ENCODE measurements at regions not wholly inside any gene's neighbourhood (a gene's known extent, or its start where the extent isn't known, plus 50 kb on each side); places are given as distances from the start of the nearest gene placed in this dataset.

- no peak overlapping the region for H3K4me3 ChIP-seq
- intact Hi-C loops (cut with micrococcal nuclease) = no loop called here
- H3K27ac ChIP-seq (replicated peaks) = no peak overlapping the region
- H3K4me1 ChIP-seq = no peaks in the 10 kb centered on the region
- DNase-seq = no peak
- H3K36me3 ChIP-seq = no peaks in the 10 kb centered on the region
- no peaks in the 10 kb centered on the region for H3K27me3 ChIP-seq (ENCODE audit: low read depth)
- H3K9me3 ChIP-seq (replicated peaks) = peaks cover 14% of the 10 kb centered on the region
- TF ChIP-seq, protein P1, sequence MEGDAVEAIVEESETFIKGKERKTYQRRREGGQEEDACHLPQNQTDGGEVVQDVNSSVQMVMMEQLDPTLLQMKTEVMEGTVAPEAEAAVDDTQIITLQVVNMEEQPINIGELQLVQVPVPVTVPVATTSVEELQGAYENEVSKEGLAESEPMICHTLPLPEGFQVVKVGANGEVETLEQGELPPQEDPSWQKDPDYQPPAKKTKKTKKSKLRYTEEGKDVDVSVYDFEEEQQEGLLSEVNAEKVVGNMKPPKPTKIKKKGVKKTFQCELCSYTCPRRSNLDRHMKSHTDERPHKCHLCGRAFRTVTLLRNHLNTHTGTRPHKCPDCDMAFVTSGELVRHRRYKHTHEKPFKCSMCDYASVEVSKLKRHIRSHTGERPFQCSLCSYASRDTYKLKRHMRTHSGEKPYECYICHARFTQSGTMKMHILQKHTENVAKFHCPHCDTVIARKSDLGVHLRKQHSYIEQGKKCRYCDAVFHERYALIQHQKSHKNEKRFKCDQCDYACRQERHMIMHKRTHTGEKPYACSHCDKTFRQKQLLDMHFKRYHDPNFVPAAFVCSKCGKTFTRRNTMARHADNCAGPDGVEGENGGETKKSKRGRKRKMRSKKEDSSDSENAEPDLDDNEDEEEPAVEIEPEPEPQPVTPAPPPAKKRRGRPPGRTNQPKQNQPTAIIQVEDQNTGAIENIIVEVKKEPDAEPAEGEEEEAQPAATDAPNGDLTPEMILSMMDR (IDR thresholded peaks at IDR 0.05; ENCODE audit: borderline replicate concordance) = no peak
These were observed 460.4 kb downstream of the RAPGEF2 start for GRCh38 chr4:159563257-159563656.

DNA sequence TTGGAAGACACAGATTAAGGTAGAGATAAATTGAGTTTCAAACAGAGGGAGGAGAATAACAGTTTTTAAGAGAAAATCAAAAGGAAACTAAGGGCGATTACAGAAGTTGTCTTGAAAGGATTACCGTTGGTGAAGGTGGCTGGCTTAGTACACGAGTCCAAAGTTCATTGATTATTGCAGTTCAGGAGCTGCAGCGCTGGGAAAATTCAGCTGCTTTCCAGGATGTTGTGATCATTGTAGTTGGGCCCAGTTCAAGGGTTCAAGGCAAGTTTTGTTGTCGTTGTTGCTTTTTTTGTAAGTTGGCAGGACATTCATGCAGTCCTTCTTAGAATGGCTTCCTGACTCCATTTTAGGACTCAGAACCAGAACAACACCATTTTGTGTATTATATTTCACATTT, 461.7 kb downstream of the RAPGEF2 start:
- TF ChIP-seq, protein P1 (IDR thresholded peaks at IDR 0.05; ENCODE audit: borderline replicate concordance) = no peak
- intact Hi-C loops (cut with micrococcal nuclease) = no loop called here
- Histone ChIP-seq H3K27ac (replicated peaks) (no peak overlapping the region), H3K27me3 (ENCODE audit: low read depth) (no peaks in the 10 kb centered on the region), H3K36me3 (no peaks in the 10 kb centered on the region), H3K9me3 (replicated peaks) (peaks cover 28% of the 10 kb centered on the region), H3K4me1 (no peaks in the 10 kb centered on the region), H3K4me3 (no peak overlapping the region)
- no peak for DNase-seq

GRCh38 chr4:159566786-159567185, 463.9 kb downstream of the RAPGEF2 start:
- intact Hi-C loops (cut with micrococcal nuclease) = no loop called here
- no peak overlapping the region for H3K4me3 ChIP-seq
- TF ChIP-seq, protein P1 (IDR thresholded peaks at IDR 0.05; ENCODE audit: borderline replicate concordance) = no peak
- H3K27me3 ChIP-seq (ENCODE audit: low read depth) = no peaks in the 10 kb centered on the region
- no peaks in the 10 kb centered on the region for H3K4me1 ChIP-seq
- H3K9me3 ChIP-seq (replicated peaks) = peaks cover 49% of the 10 kb centered on the region
- H3K36me3 ChIP-seq = no peaks in the 10 kb centered on the region
- no peak for DNase-seq
- H3K27ac ChIP-seq (replicated peaks) = no peak overlapping the region

DNA sequence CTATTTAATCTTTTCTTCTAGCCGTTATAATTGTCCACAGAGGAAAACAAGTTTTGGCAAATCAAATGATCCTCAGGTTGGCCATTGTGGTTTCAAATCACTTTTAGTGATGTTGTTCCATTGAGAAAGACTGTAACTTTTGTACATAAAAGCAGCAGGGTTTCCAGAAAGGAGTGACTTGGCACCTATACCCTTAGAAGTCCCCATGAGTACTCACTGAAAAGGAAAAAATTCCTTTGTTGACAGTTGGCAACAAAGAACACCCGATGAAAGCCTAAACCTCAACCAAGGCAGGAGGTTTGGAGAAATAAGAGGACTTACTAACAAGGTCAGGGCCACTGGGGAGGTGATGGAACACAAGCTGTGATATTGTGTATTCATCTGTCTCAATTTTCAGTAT, 474.4 kb downstream of the RAPGEF2 start:
- Histone ChIP-seq H3K27ac (replicated peaks) (no peak overlapping the region), H3K27me3 (ENCODE audit: low read depth) (no peaks in the 10 kb centered on the region), H3K9me3 (replicated peaks) (peaks cover 19% of the 10 kb centered on the region), H3K4me1 (no peaks in the 10 kb centered on the region), H3K4me3 (no peak overlapping the region), H3K36me3 (no peaks in the 10 kb centered on the region)
- TF ChIP-seq, protein P1 (IDR thresholded peaks at IDR 0.05; ENCODE audit: borderline replicate concordance) = no peak
- intact Hi-C loops (cut with micrococcal nuclease) = no loop called here
- DNase-seq = no peak

DNA sequence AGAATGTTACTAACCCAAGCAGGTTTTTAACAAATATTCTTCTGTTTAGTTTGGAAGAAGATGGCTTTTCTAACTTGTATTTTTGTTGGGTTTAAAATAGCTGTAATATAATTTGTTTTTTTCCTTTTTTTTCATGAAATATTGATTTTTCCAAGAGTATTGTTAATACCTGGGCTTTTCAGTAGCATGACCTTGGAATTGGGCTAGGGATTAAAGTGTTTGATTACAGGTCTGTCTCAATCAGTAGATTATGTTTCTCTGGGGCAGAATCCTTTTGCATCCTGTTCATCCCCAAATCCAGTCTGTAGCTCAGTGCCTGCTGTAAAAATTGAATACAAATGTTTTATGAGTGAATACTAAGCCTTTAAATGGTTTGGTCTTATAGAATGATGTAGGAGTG, 479.8 kb downstream of the RAPGEF2 start:
- intact Hi-C loops (cut with micrococcal nuclease) = no loop called here
- DNase-seq = no peak
- no peaks in the 10 kb centered on the region for H3K4me1 ChIP-seq
- H3K9me3 ChIP-seq (replicated peaks) = peaks cover 33% of the 10 kb centered on the region
- H3K4me3 ChIP-seq = no peak overlapping the region
- H3K36me3 ChIP-seq = no peaks in the 10 kb centered on the region
- H3K27me3 ChIP-seq (ENCODE audit: low read depth) = no peaks in the 10 kb centered on the region
- no peak overlapping the region for H3K27ac ChIP-seq (replicated peaks)
- TF ChIP-seq, protein P1 (IDR thresholded peaks at IDR 0.05; ENCODE audit: borderline replicate concordance) = no peak
